GM23248 (cell line): ENCODE measurements at regions not wholly inside any gene's neighbourhood (a gene's known extent, or its start where the extent isn't known, plus 50 kb on each side); places are given as distances from the start of the nearest gene placed in this dataset.

ENCODE experiments used
- DNase-seq: peaks from one replicate; pipeline ENCODE4 v3.0.0-alpha.2; 2015
- H2AFZ ChIP-seq: fragments of 200-600 bp; sonication (generic); 2 replicates; pipeline ENCODE4 v1.6.1; 2016; ENCODE audit warnings: antibody characterized with exemption
- H3F3A ChIP-seq: fragments of 200-600 bp; sonication (generic); 2 replicates; pipeline ENCODE4 v1.6.1; 2016; ENCODE audit warnings: mild to moderate bottlenecking, antibody characterized with exemption, mixed run types; ENCODE audit not compliant: insufficient read depth
- H3K27ac ChIP-seq: fragments of 200-600 bp; sonication (generic); 2 replicates; pipeline ENCODE4 v1.5.1; 2016; ENCODE audit warnings: mild to moderate bottlenecking
- H3K27me3 ChIP-seq: fragments of 200-600 bp; sonication (generic); replicated peaks from 2 replicates; pipeline ENCODE4 v1.6.1; 2016; ENCODE audit warnings: mild to moderate bottlenecking; ENCODE audit not compliant: insufficient read depth
- H3K36me3 ChIP-seq: fragments of 200-600 bp; sonication (generic); 2 replicates; pipeline ENCODE4 v1.6.1; 2016; ENCODE audit warnings: low read depth, mild to moderate bottlenecking
- H3K4me1 ChIP-seq: fragments of 200-600 bp; sonication (generic); 2 replicates; pipeline ENCODE4 v1.6.1; 2016; ENCODE audit warnings: mild to moderate bottlenecking; ENCODE audit not compliant: insufficient read depth
- H3K4me2 ChIP-seq: fragments of 200-600 bp; sonication (generic); one replicate; pipeline ENCODE4 v1.6.1; 2016; ENCODE audit warnings: mild to moderate bottlenecking; ENCODE audit not compliant: unreplicated experiment
- H3K4me3 ChIP-seq: fragments of 200-600 bp; sonication (generic); 2 replicates; pipeline ENCODE4 v1.5.1; 2016; ENCODE audit warnings: mild to moderate bottlenecking
- H3K79me2 ChIP-seq: fragments of 200-600 bp; sonication (generic); 2 replicates; pipeline ENCODE4 v1.6.1; 2016; ENCODE audit warnings: mild to moderate bottlenecking; ENCODE audit not compliant: insufficient read depth
- H3K9ac ChIP-seq: fragments of 200-600 bp; sonication (generic); 2 replicates; pipeline ENCODE4 v1.6.1; 2016; ENCODE audit warnings: mild to moderate bottlenecking
- H3K9me2 ChIP-seq: fragments of 200-600 bp; sonication (generic); 2 replicates; pipeline ENCODE4 v1.6.1; 2016; ENCODE audit warnings: mixed run types, mild to moderate bottlenecking, moderate library complexity; ENCODE audit not compliant: insufficient read depth
- H3K9me3 ChIP-seq: fragments of 200-600 bp; sonication (generic); one replicate; pipeline ENCODE4 v1.6.1; 2017; ENCODE audit warnings: low read depth
- H4K20me1 ChIP-seq: fragments of 200-600 bp; sonication (generic); 2 replicates; pipeline ENCODE4 v1.6.0; 2016; ENCODE audit not compliant: insufficient read depth
- EZH2 ChIP-seq: fragments of 200-600 bp; sonication (generic); IDR thresholded peaks from 2 replicates; pipeline ENCODE4 v1.6.1; 2018; ENCODE audit warnings: antibody characterized with exemption, mild to moderate bottlenecking; ENCODE audit not compliant: insufficient read depth, poor library complexity, severe bottlenecking
- EZH2phosphoT487 ChIP-seq: fragments of 200-600 bp; sonication (generic); IDR thresholded peaks from 2 replicates; pipeline ENCODE4 v1.6.1; 2018; ENCODE audit warnings: antibody characterized with exemption, moderate library complexity, mild to moderate bottlenecking, low read depth; ENCODE audit not compliant: insufficient read depth
- WGBS, 2 experiments: methylation state at CpG; one replicate each; pipeline ENCODE4 v1.1.6; 2015 to 2017; ENCODE audit warnings: low lambda C conversion rate in 2 of 2, low coverage in 1 of 2; ENCODE audit errors: missing lambda C conversion rate in 2 of 2; 5-methylcytosine and 5-hydroxymethylcytosine counted together
- in situ Hi-C: fragments of 300-500 bp; cut with MboI; formaldehyde crosslinking; loops from 2 replicates; pipeline ENCODE4 v1.15.0; 2020

- Histone ChIP-seq H3K36me3 (no peaks in the 10 kb centered on the region), H3K9me3 (no peaks in the 10 kb centered on the region), H2AFZ (no peak overlapping the region), H3K27me3 (no peaks in the 10 kb centered on the region), H3K79me2 (no peaks in the 10 kb centered on the region), H3K4me3 (no peak overlapping the region), H4K20me1 (no peaks in the 10 kb centered on the region), H3K9me2 (no peaks in the 10 kb centered on the region), H3F3A (no peaks in the 10 kb centered on the region), H3K4me2 (no peak overlapping the region), H3K27ac (no peak overlapping the region), H3K9ac (no peak overlapping the region), H3K4me1 (no peaks in the 10 kb centered on the region)
- WGBS, 2 experiments, result 9 to 10% methylated on average over 2 of the region's 2 CpGs
- TF ChIP-seq EZH2phosphoT487 (no peak), EZH2 (no peak)
- no peak for DNase-seq
- in situ Hi-C loops, result no loop called here
These were observed 365.8 kb upstream of the OPRM1 start for GRCh38 chr6:153673225-153673624.

- 47 to 51% methylated on average over 4 of the region's 4 CpGs for WGBS, 2 experiments
- Histone ChIP-seq H3K36me3 (no peaks in the 10 kb centered on the region), H3K4me3 (no peak overlapping the region), H3K4me1 (no peaks in the 10 kb centered on the region), H3K9me3 (no peaks in the 10 kb centered on the region), H3K27ac (no peak overlapping the region), H3K79me2 (no peaks in the 10 kb centered on the region), H3K27me3 (no peaks in the 10 kb centered on the region), H3K4me2 (no peak overlapping the region), H3K9me2 (no peaks in the 10 kb centered on the region), H3K9ac (no peak overlapping the region), H3F3A (no peaks in the 10 kb centered on the region), H4K20me1 (no peaks in the 10 kb centered on the region), H2AFZ (no peak overlapping the region)
- in situ Hi-C loops, result no loop called here
- no peak for DNase-seq
- no peak for TF ChIP-seq EZH2phosphoT487
- TF ChIP-seq EZH2, result no peak
These were observed 368.5 kb upstream of the OPRM1 start for GRCh38 chr6:153670403-153671026.

- H3K4me1 ChIP-seq, result no peaks in the 10 kb centered on the region
- H3K4me3 ChIP-seq, result no peak overlapping the region
- TF ChIP-seq EZH2 (no peak), EZH2phosphoT487 (no peak)
- H3K9ac ChIP-seq, result no peak overlapping the region
- no peaks in the 10 kb centered on the region for H3K27me3 ChIP-seq
- H3K4me2 ChIP-seq, result no peak overlapping the region
- H3K9me3 ChIP-seq, result no peaks in the 10 kb centered on the region
- H3K79me2 ChIP-seq, result no peaks in the 10 kb centered on the region
- DNase-seq, result no peak
- H2AFZ ChIP-seq, result no peak overlapping the region
- WGBS, 2 experiments, result 35 to 44% methylated on average over 1 of the region's 1 CpG
- H4K20me1 ChIP-seq, result no peaks in the 10 kb centered on the region
- no peaks in the 10 kb centered on the region for H3K36me3 ChIP-seq
- H3F3A ChIP-seq, result no peaks in the 10 kb centered on the region
- in situ Hi-C loops, result no loop called here
- no peak overlapping the region for H3K27ac ChIP-seq
- H3K9me2 ChIP-seq, result no peaks in the 10 kb centered on the region
These were observed 370.3 kb upstream of the OPRM1 start for GRCh38 chr6:153668758-153669157.

GRCh38 chr6:153662982-153663381 is 376.1 kb upstream of the OPRM1 start:
- no peaks in the 10 kb centered on the region for H4K20me1 ChIP-seq
- H3K36me3 ChIP-seq, result no peaks in the 10 kb centered on the region
- no peaks in the 10 kb centered on the region for H3F3A ChIP-seq
- no peak for DNase-seq
- no peaks in the 10 kb centered on the region for H3K27me3 ChIP-seq
- no peaks in the 10 kb centered on the region for H3K79me2 ChIP-seq
- no peaks in the 10 kb centered on the region for H3K9me2 ChIP-seq
- no peaks in the 10 kb centered on the region for H3K4me1 ChIP-seq
- no peak overlapping the region for H3K9ac ChIP-seq
- H3K9me3 ChIP-seq, result no peaks in the 10 kb centered on the region
- H3K27ac ChIP-seq, result no peak overlapping the region
- WGBS, 2 experiments, result 4 to 12% methylated on average over 1 of the region's 1 CpG
- no peak overlapping the region for H2AFZ ChIP-seq
- in situ Hi-C loops, result no loop called here
- H3K4me3 ChIP-seq, result no peak overlapping the region
- no peak overlapping the region for H3K4me2 ChIP-seq
- no peak for TF ChIP-seq EZH2
- TF ChIP-seq EZH2phosphoT487, result no peak

GRCh38 chr6:153645326-153645725 is 393.7 kb upstream of the OPRM1 start:
- WGBS, 2 experiments, result 40 to 61% methylated on average over 1 of the region's 1 CpG

More at GRCh38 chr6:153645326-153645725, 393.7 kb upstream of the OPRM1 start:
- no peak overlapping the region for H3K4me2 ChIP-seq
- no peaks in the 10 kb centered on the region; the same call in 1 of the 2 replicates for H4K20me1 ChIP-seq
- H3K36me3 ChIP-seq, result no peaks in the 10 kb centered on the region
- no peaks in the 10 kb centered on the region for H3K4me1 ChIP-seq
- H3K27me3 ChIP-seq, result no peaks in the 10 kb centered on the region
- H3K9me3 ChIP-seq, result no peaks in the 10 kb centered on the region
- no peak for DNase-seq
- no peak overlapping the region for H3K4me3 ChIP-seq
- H3K79me2 ChIP-seq, result no peaks in the 10 kb centered on the region
- H3F3A ChIP-seq, result no peaks in the 10 kb centered on the region
- H3K9ac ChIP-seq, result no peak overlapping the region
- in situ Hi-C loops, result no loop called here
- no peak overlapping the region for H2AFZ ChIP-seq
- H3K27ac ChIP-seq, result no peak overlapping the region
- TF ChIP-seq EZH2 (no peak), EZH2phosphoT487 (no peak)
- no peaks in the 10 kb centered on the region; the same call in 1 of the 2 replicates for H3K9me2 ChIP-seq
